ENCODE measurements at regions not wholly inside any gene's neighbourhood (a gene's known extent, or its start where the extent isn't known, plus 50 kb on each side); places are given as distances from the start of the nearest gene placed in this dataset.

DNA sequence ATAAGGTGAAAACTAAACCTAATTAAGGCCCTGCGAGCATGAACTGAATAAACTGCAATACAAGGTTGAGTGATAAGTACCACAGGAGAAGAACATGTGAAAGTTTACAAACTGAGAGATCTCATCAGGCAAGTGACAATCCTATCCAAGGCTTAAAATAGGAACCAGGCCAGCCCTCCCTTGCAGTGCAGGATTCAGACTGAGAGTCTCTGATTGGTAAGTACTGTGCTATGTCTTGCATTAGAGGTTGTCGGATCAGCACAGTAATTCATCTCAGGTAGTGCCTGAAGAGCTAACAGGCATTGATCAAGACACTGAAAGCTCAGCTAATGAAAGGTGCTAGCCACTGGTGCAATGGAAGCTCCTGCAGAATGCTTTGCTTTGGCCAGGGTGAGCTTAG lies 801.7 kb upstream of the ID2 start:
- TF ChIP-seq, protein P1, sequence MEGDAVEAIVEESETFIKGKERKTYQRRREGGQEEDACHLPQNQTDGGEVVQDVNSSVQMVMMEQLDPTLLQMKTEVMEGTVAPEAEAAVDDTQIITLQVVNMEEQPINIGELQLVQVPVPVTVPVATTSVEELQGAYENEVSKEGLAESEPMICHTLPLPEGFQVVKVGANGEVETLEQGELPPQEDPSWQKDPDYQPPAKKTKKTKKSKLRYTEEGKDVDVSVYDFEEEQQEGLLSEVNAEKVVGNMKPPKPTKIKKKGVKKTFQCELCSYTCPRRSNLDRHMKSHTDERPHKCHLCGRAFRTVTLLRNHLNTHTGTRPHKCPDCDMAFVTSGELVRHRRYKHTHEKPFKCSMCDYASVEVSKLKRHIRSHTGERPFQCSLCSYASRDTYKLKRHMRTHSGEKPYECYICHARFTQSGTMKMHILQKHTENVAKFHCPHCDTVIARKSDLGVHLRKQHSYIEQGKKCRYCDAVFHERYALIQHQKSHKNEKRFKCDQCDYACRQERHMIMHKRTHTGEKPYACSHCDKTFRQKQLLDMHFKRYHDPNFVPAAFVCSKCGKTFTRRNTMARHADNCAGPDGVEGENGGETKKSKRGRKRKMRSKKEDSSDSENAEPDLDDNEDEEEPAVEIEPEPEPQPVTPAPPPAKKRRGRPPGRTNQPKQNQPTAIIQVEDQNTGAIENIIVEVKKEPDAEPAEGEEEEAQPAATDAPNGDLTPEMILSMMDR (IDR thresholded peaks at IDR 0.05; ENCODE audit: unreplicated experiment in 3 of 3), result no peak
- Mint-ChIP-seq H3K4me1 (peaks cover 13% of the 10 kb centered on the region), H3K27ac (peak overlapping the region in 2 of 3 experiments; percentile 68 to 74), H3K9me3 (no peaks in the 10 kb centered on the region), H3K27me3 (ENCODE audit: low read depth) (peaks cover 19% of the 10 kb centered on the region), H3K36me3 (ENCODE audit: low read depth) (no peaks in the 10 kb centered on the region), H3K4me3 (no peak overlapping the region)

GRCh38 chr2:7880566-7880965 lies 801.3 kb upstream of the ID2 start:
- TF ChIP-seq, protein P1 (IDR thresholded peaks at IDR 0.05; ENCODE audit: unreplicated experiment in 3 of 3), result no peak
- Mint-ChIP-seq H3K27ac (peak overlapping the region; percentile 61 to 74 (median 68)), H3K27me3 (ENCODE audit: low read depth) (peaks cover 19% of the 10 kb centered on the region), H3K9me3 (no peaks in the 10 kb centered on the region), H3K36me3 (ENCODE audit: low read depth) (no peaks in the 10 kb centered on the region), H3K4me1 (peaks cover 13% of the 10 kb centered on the region), H3K4me3 (no peak overlapping the region)

DNA sequence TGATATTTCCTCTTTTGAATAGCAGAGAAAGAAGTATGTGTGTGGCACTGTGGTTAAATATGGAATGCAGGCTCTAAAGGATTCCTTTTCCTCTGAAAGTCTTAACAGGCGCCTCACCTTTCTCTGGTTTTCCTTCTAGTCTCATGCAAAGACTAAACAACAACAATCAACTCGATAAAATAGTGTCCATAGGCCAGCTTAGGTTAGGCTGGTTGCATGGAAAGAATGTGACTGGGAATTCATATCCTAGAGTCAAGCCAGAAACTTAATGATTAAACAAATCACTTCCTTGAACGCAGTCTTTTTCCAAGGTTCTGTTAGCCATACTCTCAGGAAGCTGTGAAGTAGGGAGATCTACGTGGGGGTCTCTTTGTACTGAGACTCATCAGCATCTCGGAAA lies 800.8 kb upstream of the ID2 start:
- TF ChIP-seq, protein P1 (IDR thresholded peaks at IDR 0.05; ENCODE audit: unreplicated experiment in 3 of 3), result no peak
- Mint-ChIP-seq H3K4me1 (peaks cover 13% of the 10 kb centered on the region), H3K27me3 (ENCODE audit: low read depth) (peaks cover 19% of the 10 kb centered on the region), H3K27ac (peak overlapping the region; percentile 74 to 84 (median 83)), H3K4me3 (no peak overlapping the region), H3K9me3 (no peaks in the 10 kb centered on the region), H3K36me3 (ENCODE audit: low read depth) (no peaks in the 10 kb centered on the region)

GRCh38 chr2:7881466-7881865 lies 800.4 kb upstream of the ID2 start:
- peak overlapping the region; percentile 74 to 84 (median 83) for H3K27ac Mint-ChIP-seq
- no peaks in the 10 kb centered on the region for H3K36me3 Mint-ChIP-seq (ENCODE audit: low read depth)

GRCh38 chr2:7882296-7882695 lies 799.6 kb upstream of the ID2 start:
- Mint-ChIP-seq H3K4me3 (no peak overlapping the region), H3K9me3 (no peaks in the 10 kb centered on the region), H3K27ac (no peak overlapping the region), H3K27me3 (ENCODE audit: low read depth) (peaks cover 15% of the 10 kb centered on the region), H3K36me3 (ENCODE audit: low read depth) (no peaks in the 10 kb centered on the region), H3K4me1 (peaks cover 13% of the 10 kb centered on the region)
- TF ChIP-seq, protein P1 (IDR thresholded peaks at IDR 0.05; ENCODE audit: unreplicated experiment in 3 of 3), result no peak

More at GRCh38 chr2:7881466-7881865, 800.4 kb upstream of the ID2 start:
- TF ChIP-seq, protein P1 (IDR thresholded peaks at IDR 0.05; ENCODE audit: unreplicated experiment in 3 of 3), result no peak
- H3K27me3 Mint-ChIP-seq (ENCODE audit: low read depth), result peaks cover 19% of the 10 kb centered on the region
- peaks cover 13% of the 10 kb centered on the region for H3K4me1 Mint-ChIP-seq
- H3K4me3 Mint-ChIP-seq, result no peak overlapping the region
- H3K9me3 Mint-ChIP-seq, result no peaks in the 10 kb centered on the region

DNA sequence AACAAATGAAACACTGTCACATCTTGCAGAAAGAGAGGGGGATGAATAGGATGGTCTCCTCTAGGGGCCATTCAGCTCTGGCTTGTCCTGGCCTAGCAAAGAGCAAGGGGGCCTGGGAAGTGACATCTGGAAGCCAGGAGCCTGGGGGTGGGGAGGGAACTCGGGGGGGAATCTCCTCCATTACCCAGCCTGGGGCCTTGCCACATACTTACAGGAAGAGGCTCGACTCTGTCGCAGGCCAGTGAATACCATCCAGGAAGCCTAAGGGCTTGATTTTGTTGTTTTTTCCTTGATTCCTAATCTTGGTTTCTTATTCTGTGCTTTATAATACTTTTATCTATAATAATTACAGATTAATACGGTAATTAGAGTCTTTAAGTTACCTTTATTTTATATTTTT lies 797.5 kb upstream of the ID2 start:
- peaks cover 13% of the 10 kb centered on the region for H3K4me1 Mint-ChIP-seq
- H3K4me3 Mint-ChIP-seq, result no peak overlapping the region
- H3K27ac Mint-ChIP-seq, result no peak overlapping the region
- no peaks in the 10 kb centered on the region for H3K36me3 Mint-ChIP-seq (ENCODE audit: low read depth)
- H3K27me3 Mint-ChIP-seq (ENCODE audit: low read depth), result peaks cover 7% of the 10 kb centered on the region
- H3K9me3 Mint-ChIP-seq, result no peaks in the 10 kb centered on the region
- TF ChIP-seq, protein P1 (IDR thresholded peaks at IDR 0.05; ENCODE audit: unreplicated experiment in 3 of 3), result no peak

All from nephron (organoid).